Ovary (tissue), 3 donors: ENCODE measurements at regions not wholly inside any gene's neighbourhood (a gene's known extent, or its start where the extent isn't known, plus 50 kb on each side); places are given as distances from the start of the nearest gene placed in this dataset.

Experiments used
- EP300 ChIP-seq: sonication (generic); formaldehyde crosslinking; IDR thresholded peaks from one replicate; pipeline ENCODE4 v1.6.1; 2017; ENCODE audit warnings: antibody characterized with exemption
- POLR2A ChIP-seq: fragments of 450-650 bp; IDR thresholded peaks from one replicate; pipeline ENCODE4 v1.6.1; 2017; ENCODE audit warnings: antibody characterized with exemption, mild to moderate bottlenecking, moderate library complexity
- TF ChIP-seq, protein P1 (sequence below), 3 donors: fragments of 450-650 bp in 2 of 3; fragments of 200-600 bp in 1 of 3; IDR thresholded peaks; one replicate each; pipeline versions ENCODE4 v1.5.1 to v1.8.0; 2016 to 2022; ENCODE audit warnings: antibody characterized with exemption in 3 of 3, mild to moderate bottlenecking in 1 of 3
- donor health status: DM: no; HTN: no; CAD: no.

DNA sequence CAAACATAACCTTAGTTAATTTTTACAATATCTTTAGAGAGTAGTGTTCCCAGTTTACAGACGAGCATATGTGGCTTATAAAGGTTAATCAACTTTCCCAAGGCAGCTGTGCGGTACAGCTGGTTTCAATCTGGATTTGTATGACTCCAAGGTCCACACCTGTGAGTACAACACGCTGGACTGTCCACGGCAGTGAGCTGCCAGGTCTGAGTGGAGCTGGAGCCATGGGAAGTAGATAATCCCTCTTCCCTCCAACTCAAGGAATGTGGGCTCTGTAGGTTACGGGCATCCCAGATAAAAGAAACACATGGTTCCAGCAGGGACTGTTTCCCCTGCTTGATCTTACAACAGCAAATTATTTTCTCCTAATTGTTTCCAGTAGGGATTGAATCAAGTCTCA is 102.2 kb downstream of the SOD2 start:
- no peak for TF ChIP-seq EP300
- TF ChIP-seq, protein P1, sequence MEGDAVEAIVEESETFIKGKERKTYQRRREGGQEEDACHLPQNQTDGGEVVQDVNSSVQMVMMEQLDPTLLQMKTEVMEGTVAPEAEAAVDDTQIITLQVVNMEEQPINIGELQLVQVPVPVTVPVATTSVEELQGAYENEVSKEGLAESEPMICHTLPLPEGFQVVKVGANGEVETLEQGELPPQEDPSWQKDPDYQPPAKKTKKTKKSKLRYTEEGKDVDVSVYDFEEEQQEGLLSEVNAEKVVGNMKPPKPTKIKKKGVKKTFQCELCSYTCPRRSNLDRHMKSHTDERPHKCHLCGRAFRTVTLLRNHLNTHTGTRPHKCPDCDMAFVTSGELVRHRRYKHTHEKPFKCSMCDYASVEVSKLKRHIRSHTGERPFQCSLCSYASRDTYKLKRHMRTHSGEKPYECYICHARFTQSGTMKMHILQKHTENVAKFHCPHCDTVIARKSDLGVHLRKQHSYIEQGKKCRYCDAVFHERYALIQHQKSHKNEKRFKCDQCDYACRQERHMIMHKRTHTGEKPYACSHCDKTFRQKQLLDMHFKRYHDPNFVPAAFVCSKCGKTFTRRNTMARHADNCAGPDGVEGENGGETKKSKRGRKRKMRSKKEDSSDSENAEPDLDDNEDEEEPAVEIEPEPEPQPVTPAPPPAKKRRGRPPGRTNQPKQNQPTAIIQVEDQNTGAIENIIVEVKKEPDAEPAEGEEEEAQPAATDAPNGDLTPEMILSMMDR (IDR thresholded peaks at IDR 0.05) = no peak
- TF ChIP-seq POLR2A = no peak
